ENCODE measurements at regions not wholly inside any gene's neighbourhood (a gene's known extent, or its start where the extent isn't known, plus 50 kb on each side); places are given as distances from the start of the nearest gene placed in this dataset.

GRCh38 chr4:167786504-167786903, 305.8 kb upstream of the ANXA10 start:
- Histone ChIP-seq H2AFZ (ENCODE audit: low read depth, low read length) (no peak overlapping the region), H3K79me2 (replicated peaks; ENCODE audit: insufficient read depth, low read length) (no peaks in the 10 kb centered on the region), H3K9me3 (ENCODE audit: low read length) (no peaks in the 10 kb centered on the region), H3K9me2 (ENCODE audit: insufficient read depth, low read length) (no peaks in the 10 kb centered on the region), H3F3A (ENCODE audit: insufficient read depth, low read length, poor library complexity, severe bottlenecking) (no peaks in the 10 kb centered on the region), H3K27ac (ENCODE audit: low read length) (no peak overlapping the region), H3K4me2 (ENCODE audit: low read length) (no peak overlapping the region), H3K27me3 (ENCODE audit: insufficient read depth, low read depth, low read length) (no peaks in the 10 kb centered on the region), H3K36me3 (ENCODE audit: insufficient read depth, low read length) (no peaks in the 10 kb centered on the region), H3K9ac (ENCODE audit: low read length) (no peak overlapping the region), H3K4me3 (ENCODE audit: low read length) (no peak overlapping the region), H4K20me1 (ENCODE audit: insufficient read depth) (no peaks in the 10 kb centered on the region)
- TF ChIP-seq TAF1 (IDR thresholded peaks at IDR 0.05; ENCODE audit: low read depth) = no peak
- TF ChIP-seq POLR2AphosphoS5 (IDR thresholded peaks at IDR 0.05) = no peak
- no peak for TF ChIP-seq MXI1 (conservative IDR thresholded peaks at IDR 0.05; ENCODE audit: poor library complexity, severe bottlenecking)
- TF ChIP-seq CTCF (IDR thresholded peaks at IDR 0.05; ENCODE audit: poor library complexity, severe bottlenecking) = no peak
- TF ChIP-seq EZH2 (IDR thresholded peaks at IDR 0.05; ENCODE audit: borderline replicate concordance, insufficient read depth, low read length, poor library complexity, severe bottlenecking) = no peak

- Histone ChIP-seq H3K27me3 (ENCODE audit: insufficient read depth, low read depth, low read length) (no peaks in the 10 kb centered on the region), H3K4me3 (ENCODE audit: low read length) (no peak overlapping the region), H3K9me2 (ENCODE audit: insufficient read depth, low read length) (no peaks in the 10 kb centered on the region), H4K20me1 (ENCODE audit: insufficient read depth) (no peaks in the 10 kb centered on the region), H2AFZ (ENCODE audit: low read depth, low read length) (no peak overlapping the region), H3K9me3 (ENCODE audit: low read length) (no peaks in the 10 kb centered on the region), H3K9ac (ENCODE audit: low read length) (no peak overlapping the region), H3F3A (ENCODE audit: insufficient read depth, low read length, poor library complexity, severe bottlenecking) (no peaks in the 10 kb centered on the region), H3K4me2 (ENCODE audit: low read length) (no peak overlapping the region), H3K79me2 (replicated peaks; ENCODE audit: insufficient read depth, low read length) (no peaks in the 10 kb centered on the region), H3K36me3 (ENCODE audit: insufficient read depth, low read length) (no peaks in the 10 kb centered on the region), H3K27ac (ENCODE audit: low read length) (no peak overlapping the region)
- no peak for TF ChIP-seq POLR2AphosphoS5 (IDR thresholded peaks at IDR 0.05)
- no peak for TF ChIP-seq EZH2 (IDR thresholded peaks at IDR 0.05; ENCODE audit: borderline replicate concordance, insufficient read depth, low read length, poor library complexity, severe bottlenecking)
- TF ChIP-seq TAF1 (IDR thresholded peaks at IDR 0.05; ENCODE audit: low read depth) = no peak
- TF ChIP-seq RAD21 (conservative IDR thresholded peaks at IDR 0.05) = peak; percentile 19
Observed at GRCh38 chr4:167787231-167787630, 305.1 kb upstream of the ANXA10 start.

- Histone ChIP-seq H3K4me3 (ENCODE audit: low read length) (no peak overlapping the region), H3K4me2 (ENCODE audit: low read length) (no peak overlapping the region), H2AFZ (ENCODE audit: low read depth, low read length) (no peak overlapping the region), H3F3A (ENCODE audit: insufficient read depth, low read length, poor library complexity, severe bottlenecking) (no peaks in the 10 kb centered on the region), H3K27me3 (ENCODE audit: insufficient read depth, low read depth, low read length) (no peaks in the 10 kb centered on the region), H3K79me2 (replicated peaks; ENCODE audit: insufficient read depth, low read length) (no peaks in the 10 kb centered on the region), H3K9me3 (ENCODE audit: low read length) (no peaks in the 10 kb centered on the region), H3K9me2 (ENCODE audit: insufficient read depth, low read length) (no peaks in the 10 kb centered on the region), H4K20me1 (ENCODE audit: insufficient read depth) (no peaks in the 10 kb centered on the region), H3K27ac (ENCODE audit: low read length) (no peak overlapping the region), H3K9ac (ENCODE audit: low read length) (no peak overlapping the region), H3K36me3 (ENCODE audit: insufficient read depth, low read length) (no peaks in the 10 kb centered on the region)
- TF ChIP-seq POLR2AphosphoS5 (IDR thresholded peaks at IDR 0.05) (no peak), SMC3 (conservative IDR thresholded peaks at IDR 0.05; ENCODE audit: poor library complexity) (no peak), CTCF (IDR thresholded peaks at IDR 0.05; ENCODE audit: poor library complexity, severe bottlenecking) (no peak), RAD21 (conservative IDR thresholded peaks at IDR 0.05) (no peak), EZH2 (IDR thresholded peaks at IDR 0.05; ENCODE audit: borderline replicate concordance, insufficient read depth, low read length, poor library complexity, severe bottlenecking) (no peak), MXI1 (conservative IDR thresholded peaks at IDR 0.05; ENCODE audit: poor library complexity, severe bottlenecking) (no peak), TAF1 (IDR thresholded peaks at IDR 0.05; ENCODE audit: low read depth) (no peak), REST (IDR thresholded peaks at IDR 0.05; ENCODE audit: borderline replicate concordance) (no peak), EP300 (conservative IDR thresholded peaks at IDR 0.05; ENCODE audit: poor library complexity, severe bottlenecking) (no peak)
Observed at GRCh38 chr4:167802463-167803212, 289.7 kb upstream of the ANXA10 start.

Measured in neural cell (in vitro differentiated cells).